HEK293T (cell line): ENCODE measurements at regions not wholly inside any gene's neighbourhood (a gene's known extent, or its start where the extent isn't known, plus 50 kb on each side); places are given as distances from the start of the nearest gene placed in this dataset.

Experiments
- ARNT ChIP-seq: fragments of 450-650 bp; IDR thresholded peaks from 2 replicates; pipeline ENCODE4 v1.6.1; 2017; ENCODE audit warnings: mild to moderate bottlenecking
- CTBP1 ChIP-seq: fragments of 450-650 bp; IDR thresholded peaks from 2 replicates; pipeline ENCODE4 v1.6.1; 2016; ENCODE audit warnings: borderline replicate concordance
- ELF4 ChIP-seq: fragments of 450-650 bp; IDR thresholded peaks from 2 replicates; pipeline ENCODE4 v1.6.1; 2017; ENCODE audit warnings: antibody characterized with exemption
- FOXM1 ChIP-seq: fragments of 450-650 bp; IDR thresholded peaks from 2 replicates; pipeline ENCODE4 v1.6.1; 2017; ENCODE audit warnings: mild to moderate bottlenecking, borderline replicate concordance
- SP1 ChIP-seq: fragments of 450-650 bp; IDR thresholded peaks from 2 replicates; pipeline ENCODE4 v1.6.1; 2017
- SUZ12 ChIP-seq: fragments of 450-650 bp; IDR thresholded peaks from 2 replicates; pipeline ENCODE4 v1.6.1; 2016; ENCODE audit warnings: mild to moderate bottlenecking
- ZNF384 ChIP-seq: fragments of 450-650 bp; IDR thresholded peaks from 2 replicates; pipeline ENCODE4 v1.6.1; 2016

DNA sequence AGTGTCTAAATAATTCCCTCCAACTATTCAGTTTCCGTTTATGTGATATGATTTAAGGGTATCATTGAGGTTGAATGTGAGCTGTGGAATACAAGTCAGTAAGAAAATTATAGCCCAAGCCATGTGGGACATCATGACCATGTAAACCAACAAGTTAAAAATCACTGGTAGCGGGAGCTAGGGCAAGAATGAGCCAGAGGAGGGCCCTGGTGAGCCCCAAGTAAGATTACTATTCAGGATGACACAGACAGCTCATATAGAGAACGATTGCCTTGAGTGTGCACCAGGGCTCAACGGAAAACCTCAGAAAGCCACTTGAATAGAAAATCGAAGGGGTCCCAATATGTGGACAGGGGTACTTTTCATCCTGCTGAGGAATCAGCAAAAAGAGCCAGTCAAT lies 87.8 kb upstream of the RBMS1 start:
- TF ChIP-seq ZNF384 (no peak), CTBP1 (no peak), SP1 (no peak), ELF4 (no peak), FOXM1 (no peak), ARNT (no peak), SUZ12 (no peak)
